HL-60 (cell line): ENCODE measurements at regions not wholly inside any gene's neighbourhood (a gene's known extent, or its start where the extent isn't known, plus 50 kb on each side); places are given as distances from the start of the nearest gene placed in this dataset.

Experiments
- CTCF ChIP-seq: IDR thresholded peaks from one replicate; pipeline ENCODE4 v1.5.1; 2011; ENCODE audit warnings: low read length, control low read depth, inconsistent platforms; ENCODE audit not compliant: insufficient read depth
- GABPA ChIP-seq: IDR thresholded peaks from 2 replicates; pipeline ENCODE4 v1.6.1; 2012; ENCODE audit warnings: low read depth
- POLR2AphosphoS5 ChIP-seq: IDR thresholded peaks from 2 replicates; pipeline ENCODE4 v1.6.1; 2012; ENCODE audit warnings: low read depth
- REST ChIP-seq: IDR thresholded peaks from 2 replicates; pipeline ENCODE4 v1.6.1; 2012; ENCODE audit warnings: low read depth; ENCODE audit not compliant: insufficient replicate concordance

GRCh38 chr10:121267236-121268003, 330.8 kb downstream of the FGFR2 start:
- no peak for TF ChIP-seq REST
- TF ChIP-seq CTCF = no peak
- TF ChIP-seq POLR2AphosphoS5 = no peak
- TF ChIP-seq GABPA = no peak
